Brain microvascular endothelial cell (primary cell): ENCODE measurements at regions not wholly inside any gene's neighbourhood (a gene's known extent, or its start where the extent isn't known, plus 50 kb on each side); places are given as distances from the start of the nearest gene placed in this dataset.

Experiments used
- DNase-seq: peaks from one replicate; pipeline ENCODE4 v3.0.0-alpha.2; 2020
- H3K27ac ChIP-seq: fragments of 250-450 bp; sonication (Bioruptor Pico); 2 replicates; pipeline ENCODE4 v1.5.1; 2020; ENCODE audit warnings: mild to moderate bottlenecking, moderate library complexity
- H3K27me3 ChIP-seq: fragments of 250-450 bp; sonication (Bioruptor Pico); replicated peaks from 2 replicates; pipeline ENCODE4 v1.5.1; 2020; ENCODE audit warnings: mild to moderate bottlenecking
- H3K36me3 ChIP-seq: fragments of 250-450 bp; sonication (Bioruptor Pico); replicated peaks from 2 replicates; pipeline ENCODE4 v1.5.1; 2020; ENCODE audit warnings: mild to moderate bottlenecking
- H3K4me3 ChIP-seq: 2 replicates; pipeline ENCODE4 v1.5.1; 2011; ENCODE audit warnings: low read depth, mild to moderate bottlenecking, control low read depth, low read length, moderate library complexity
- in situ Hi-C: cut with HindIII; loops from 2 replicates; pipeline ENCODE4 v1.10.0; 2017; ENCODE audit warnings: low sequenced_read_pairs, low pct_ligation_motif_present
- TF ChIP-seq, protein P1 (sequence below): IDR thresholded peaks from 2 replicates; pipeline ENCODE4 v1.5.1; 2011; ENCODE audit warnings: low read depth, mild to moderate bottlenecking, moderate library complexity, low read length, control low read depth, inconsistent platforms; ENCODE audit errors: missing control alignments

GRCh38 chr5:154606246-154606645 lies 128.2 kb upstream of the HAND1 start:
- DNase-seq, result no peak
- Histone ChIP-seq H3K36me3 (no peaks in the 10 kb centered on the region), H3K27me3 (peaks cover 32% of the 10 kb centered on the region), H3K4me3 (no peak overlapping the region), H3K27ac (no peak overlapping the region)
- in situ Hi-C loops, result loop anchor here (25.0 kb wide), 1 partner anchor 119 kb away; the partner anchor contains the start of gene HAND1
- TF ChIP-seq, protein P1, sequence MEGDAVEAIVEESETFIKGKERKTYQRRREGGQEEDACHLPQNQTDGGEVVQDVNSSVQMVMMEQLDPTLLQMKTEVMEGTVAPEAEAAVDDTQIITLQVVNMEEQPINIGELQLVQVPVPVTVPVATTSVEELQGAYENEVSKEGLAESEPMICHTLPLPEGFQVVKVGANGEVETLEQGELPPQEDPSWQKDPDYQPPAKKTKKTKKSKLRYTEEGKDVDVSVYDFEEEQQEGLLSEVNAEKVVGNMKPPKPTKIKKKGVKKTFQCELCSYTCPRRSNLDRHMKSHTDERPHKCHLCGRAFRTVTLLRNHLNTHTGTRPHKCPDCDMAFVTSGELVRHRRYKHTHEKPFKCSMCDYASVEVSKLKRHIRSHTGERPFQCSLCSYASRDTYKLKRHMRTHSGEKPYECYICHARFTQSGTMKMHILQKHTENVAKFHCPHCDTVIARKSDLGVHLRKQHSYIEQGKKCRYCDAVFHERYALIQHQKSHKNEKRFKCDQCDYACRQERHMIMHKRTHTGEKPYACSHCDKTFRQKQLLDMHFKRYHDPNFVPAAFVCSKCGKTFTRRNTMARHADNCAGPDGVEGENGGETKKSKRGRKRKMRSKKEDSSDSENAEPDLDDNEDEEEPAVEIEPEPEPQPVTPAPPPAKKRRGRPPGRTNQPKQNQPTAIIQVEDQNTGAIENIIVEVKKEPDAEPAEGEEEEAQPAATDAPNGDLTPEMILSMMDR, result no peak

DNA sequence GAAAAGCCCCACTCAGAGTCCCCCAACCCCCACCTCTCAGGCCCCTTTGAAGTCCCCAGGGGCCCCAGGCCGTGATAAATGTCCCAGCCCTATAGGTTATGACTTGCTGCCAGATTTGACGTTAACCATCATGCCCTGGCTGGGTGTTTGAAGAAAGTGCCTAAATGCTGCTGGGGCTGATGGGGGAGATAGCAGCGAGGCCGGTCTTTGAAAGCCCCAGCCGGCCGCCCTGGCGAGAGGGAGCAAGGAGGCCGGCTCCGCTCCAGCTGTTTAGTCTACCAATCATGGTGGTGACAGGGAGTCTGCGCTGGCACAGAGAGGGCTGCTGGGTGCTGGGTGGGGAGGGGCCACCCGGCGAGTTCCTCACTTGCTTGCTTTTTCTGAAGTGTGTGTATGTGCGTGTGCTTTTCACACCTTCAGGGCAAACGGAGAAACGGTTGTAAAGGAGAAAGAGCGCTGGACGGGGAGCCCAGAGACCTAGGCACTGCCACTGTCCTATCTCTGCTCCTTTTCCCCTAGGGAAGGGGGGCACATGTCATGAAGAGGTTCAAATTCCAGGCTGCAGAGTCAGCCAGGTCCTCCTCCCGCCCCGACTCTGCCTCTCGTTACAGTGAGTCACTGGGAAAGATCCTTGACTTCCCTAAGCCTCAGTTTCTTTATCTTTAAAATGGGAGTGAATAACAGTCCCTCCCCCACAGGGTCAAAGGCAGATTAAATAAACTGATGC lies 126.1 kb upstream of the HAND1 start:
- in situ Hi-C loops, result loop anchor here (25.0 kb wide), 1 partner anchor 117 kb away; the partner anchor contains the start of gene HAND1
- TF ChIP-seq, protein P1, result no peak
- Histone ChIP-seq H3K27me3 (peaks cover 17% of the 10 kb centered on the region), H3K36me3 (no peaks in the 10 kb centered on the region), H3K27ac (no peak overlapping the region), H3K4me3 (no peak overlapping the region)
- DNase-seq, result peak; percentile 1

GRCh38 chr5:154603485-154603884 lies 125.5 kb upstream of the HAND1 start:
- Histone ChIP-seq H3K27ac (no peak overlapping the region), H3K27me3 (peaks cover 12% of the 10 kb centered on the region), H3K4me3 (no peak overlapping the region), H3K36me3 (no peaks in the 10 kb centered on the region)
- no peak for DNase-seq
- in situ Hi-C loops, result loop anchor here (25.0 kb wide), 1 partner anchor 116 kb away; the partner anchor contains the start of gene HAND1
- TF ChIP-seq, protein P1, result no peak

DNA sequence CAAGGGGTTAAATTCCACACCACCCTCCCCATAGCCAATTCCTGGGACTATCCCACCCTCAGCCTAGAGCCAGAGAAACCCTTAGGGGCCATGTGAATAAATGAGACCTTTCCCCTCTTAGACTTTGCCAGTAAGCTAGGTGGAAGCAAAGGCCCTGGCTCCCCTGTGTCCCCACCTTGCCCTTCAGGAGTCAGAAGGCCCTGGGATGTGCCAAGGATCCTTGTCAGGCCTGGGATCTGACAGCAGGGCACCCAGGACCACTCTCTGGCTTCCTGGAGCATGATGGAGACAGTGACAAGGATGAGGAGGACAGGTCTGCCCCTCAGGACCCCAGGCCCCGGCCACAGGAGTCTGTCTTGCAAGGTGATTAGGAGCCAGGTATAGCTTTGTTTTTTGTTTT lies 125.0 kb upstream of the HAND1 start:
- in situ Hi-C loops, result loop anchor here (25.0 kb wide), 1 partner anchor 116 kb away; the partner anchor contains the start of gene HAND1
- TF ChIP-seq, protein P1, result no peak
- no peak overlapping the region for H3K27ac ChIP-seq
- DNase-seq, result no peak
- H3K4me3 ChIP-seq, result no peak overlapping the region
- peaks cover 9% of the 10 kb centered on the region for H3K27me3 ChIP-seq
- H3K36me3 ChIP-seq, result no peaks in the 10 kb centered on the region

DNA sequence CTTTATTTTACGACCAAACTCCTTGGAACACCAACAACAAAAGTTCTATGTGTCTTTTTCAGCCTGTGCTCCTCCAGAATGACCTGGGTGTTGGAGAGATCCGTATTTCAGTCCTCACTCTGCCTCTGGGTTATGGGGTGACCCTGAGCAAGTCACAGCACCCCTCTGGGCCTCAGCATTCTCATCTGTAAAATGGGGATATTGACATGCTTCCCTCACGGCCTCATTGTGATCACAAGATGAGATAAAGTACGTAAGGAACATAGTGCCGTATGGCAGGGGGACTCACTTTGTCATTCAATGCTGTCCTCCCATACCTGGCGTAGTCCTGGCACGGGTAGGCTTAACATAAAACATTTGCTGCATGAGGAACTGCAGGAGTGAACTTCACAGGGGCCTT lies 123.0 kb upstream of the HAND1 start:
- H3K4me3 ChIP-seq, result no peak overlapping the region
- TF ChIP-seq, protein P1, result no peak
- in situ Hi-C loops, result loop anchor here (25.0 kb wide), 1 partner anchor 114 kb away; the partner anchor contains the start of gene HAND1

More for the DNA sequence above, 123.0 kb upstream of the HAND1 start:
- DNase-seq, result no peak
- peaks cover 7% of the 10 kb centered on the region for H3K27me3 ChIP-seq
- H3K36me3 ChIP-seq, result no peaks in the 10 kb centered on the region
- no peak overlapping the region for H3K27ac ChIP-seq
